ENCODE measurements at regions not wholly inside any gene's neighbourhood (a gene's known extent, or its start where the extent isn't known, plus 50 kb on each side); places are given as distances from the start of the nearest gene placed in this dataset.

GRCh38 chr20:21821358-21821757 is 115.9 kb downstream of the PAX1 start:
- TF ChIP-seq, protein P1, sequence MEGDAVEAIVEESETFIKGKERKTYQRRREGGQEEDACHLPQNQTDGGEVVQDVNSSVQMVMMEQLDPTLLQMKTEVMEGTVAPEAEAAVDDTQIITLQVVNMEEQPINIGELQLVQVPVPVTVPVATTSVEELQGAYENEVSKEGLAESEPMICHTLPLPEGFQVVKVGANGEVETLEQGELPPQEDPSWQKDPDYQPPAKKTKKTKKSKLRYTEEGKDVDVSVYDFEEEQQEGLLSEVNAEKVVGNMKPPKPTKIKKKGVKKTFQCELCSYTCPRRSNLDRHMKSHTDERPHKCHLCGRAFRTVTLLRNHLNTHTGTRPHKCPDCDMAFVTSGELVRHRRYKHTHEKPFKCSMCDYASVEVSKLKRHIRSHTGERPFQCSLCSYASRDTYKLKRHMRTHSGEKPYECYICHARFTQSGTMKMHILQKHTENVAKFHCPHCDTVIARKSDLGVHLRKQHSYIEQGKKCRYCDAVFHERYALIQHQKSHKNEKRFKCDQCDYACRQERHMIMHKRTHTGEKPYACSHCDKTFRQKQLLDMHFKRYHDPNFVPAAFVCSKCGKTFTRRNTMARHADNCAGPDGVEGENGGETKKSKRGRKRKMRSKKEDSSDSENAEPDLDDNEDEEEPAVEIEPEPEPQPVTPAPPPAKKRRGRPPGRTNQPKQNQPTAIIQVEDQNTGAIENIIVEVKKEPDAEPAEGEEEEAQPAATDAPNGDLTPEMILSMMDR (IDR thresholded peaks at IDR 0.05; ENCODE audit: insufficient read depth, low read length, poor library complexity, severe bottlenecking): no peak
- TF ChIP-seq EZH2phosphoT487 (conservative IDR thresholded peaks at IDR 0.05; ENCODE audit: low read length): no peak
